ENCODE measurements at regions not wholly inside any gene's neighbourhood (a gene's known extent, or its start where the extent isn't known, plus 50 kb on each side); places are given as distances from the start of the nearest gene placed in this dataset.

DNA sequence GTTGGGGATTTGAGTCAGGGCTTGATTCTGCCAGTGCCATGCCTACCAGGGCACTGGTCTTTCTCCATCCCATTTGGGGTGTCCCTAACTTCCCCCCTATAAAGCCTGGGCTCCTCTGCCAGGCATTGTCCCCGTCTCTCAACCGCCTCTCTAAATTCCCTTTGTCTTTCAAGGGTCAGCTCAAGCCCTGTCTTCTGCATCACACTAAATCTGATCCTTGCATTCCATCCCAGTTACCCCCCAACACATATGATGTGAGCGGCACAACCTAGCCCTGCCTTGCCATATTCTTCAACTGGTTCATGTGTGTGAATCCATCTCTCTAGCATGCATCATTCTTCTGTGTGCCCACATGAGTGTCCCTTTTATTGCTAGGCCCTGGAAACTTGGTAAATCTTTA is 480.9 kb downstream of the ZNF536 start:
- H3K4me3 Mint-ChIP-seq, result no peak overlapping the region
- peaks cover 17% of the 10 kb centered on the region for H3K4me1 Mint-ChIP-seq
- H3K27me3 Mint-ChIP-seq (ENCODE audit: low read depth), result peaks cover 2% of the 10 kb centered on the region
- no peak for DNase-seq (ENCODE audit: low spot score in 2 of 2, unreplicated experiment in 2 of 2)
- no peaks in the 10 kb centered on the region for H3K36me3 Mint-ChIP-seq
- no peak overlapping the region for H3K27ac Mint-ChIP-seq
- TF ChIP-seq, protein P1, sequence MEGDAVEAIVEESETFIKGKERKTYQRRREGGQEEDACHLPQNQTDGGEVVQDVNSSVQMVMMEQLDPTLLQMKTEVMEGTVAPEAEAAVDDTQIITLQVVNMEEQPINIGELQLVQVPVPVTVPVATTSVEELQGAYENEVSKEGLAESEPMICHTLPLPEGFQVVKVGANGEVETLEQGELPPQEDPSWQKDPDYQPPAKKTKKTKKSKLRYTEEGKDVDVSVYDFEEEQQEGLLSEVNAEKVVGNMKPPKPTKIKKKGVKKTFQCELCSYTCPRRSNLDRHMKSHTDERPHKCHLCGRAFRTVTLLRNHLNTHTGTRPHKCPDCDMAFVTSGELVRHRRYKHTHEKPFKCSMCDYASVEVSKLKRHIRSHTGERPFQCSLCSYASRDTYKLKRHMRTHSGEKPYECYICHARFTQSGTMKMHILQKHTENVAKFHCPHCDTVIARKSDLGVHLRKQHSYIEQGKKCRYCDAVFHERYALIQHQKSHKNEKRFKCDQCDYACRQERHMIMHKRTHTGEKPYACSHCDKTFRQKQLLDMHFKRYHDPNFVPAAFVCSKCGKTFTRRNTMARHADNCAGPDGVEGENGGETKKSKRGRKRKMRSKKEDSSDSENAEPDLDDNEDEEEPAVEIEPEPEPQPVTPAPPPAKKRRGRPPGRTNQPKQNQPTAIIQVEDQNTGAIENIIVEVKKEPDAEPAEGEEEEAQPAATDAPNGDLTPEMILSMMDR (IDR thresholded peaks at IDR 0.05; ENCODE audit: unreplicated experiment), result no peak
- no peaks in the 10 kb centered on the region for H3K9me3 Mint-ChIP-seq

DNA sequence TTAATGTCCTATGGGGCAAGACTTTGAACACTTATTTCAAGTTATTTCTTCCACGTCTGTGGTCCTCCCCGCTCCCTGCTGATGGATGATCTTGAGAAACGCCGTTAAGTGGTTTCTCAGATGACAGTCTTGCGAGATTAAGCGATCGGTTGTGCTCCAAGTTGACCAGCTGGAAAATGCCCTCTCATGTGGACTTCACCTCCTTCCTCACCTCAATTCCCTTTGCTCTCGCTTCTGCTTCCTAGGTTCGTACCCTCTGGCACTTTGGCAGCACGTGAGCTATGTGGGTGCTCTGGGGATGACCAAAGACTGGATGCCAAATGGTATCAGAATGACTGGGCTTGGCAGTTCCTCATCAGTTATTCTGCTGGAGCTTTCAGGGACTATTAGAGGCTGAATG is 480.0 kb downstream of the ZNF536 start:
- H3K4me1 Mint-ChIP-seq, result peaks cover 17% of the 10 kb centered on the region
- no peaks in the 10 kb centered on the region for H3K9me3 Mint-ChIP-seq
- H3K36me3 Mint-ChIP-seq, result no peaks in the 10 kb centered on the region
- H3K4me3 Mint-ChIP-seq, result no peak overlapping the region
- peaks cover 2% of the 10 kb centered on the region for H3K27me3 Mint-ChIP-seq (ENCODE audit: low read depth)
- no peak overlapping the region for H3K27ac Mint-ChIP-seq
- DNase-seq (ENCODE audit: low spot score in 2 of 2, unreplicated experiment in 2 of 2), result no peak
- TF ChIP-seq, protein P1 (IDR thresholded peaks at IDR 0.05; ENCODE audit: unreplicated experiment), result no peak

DNA sequence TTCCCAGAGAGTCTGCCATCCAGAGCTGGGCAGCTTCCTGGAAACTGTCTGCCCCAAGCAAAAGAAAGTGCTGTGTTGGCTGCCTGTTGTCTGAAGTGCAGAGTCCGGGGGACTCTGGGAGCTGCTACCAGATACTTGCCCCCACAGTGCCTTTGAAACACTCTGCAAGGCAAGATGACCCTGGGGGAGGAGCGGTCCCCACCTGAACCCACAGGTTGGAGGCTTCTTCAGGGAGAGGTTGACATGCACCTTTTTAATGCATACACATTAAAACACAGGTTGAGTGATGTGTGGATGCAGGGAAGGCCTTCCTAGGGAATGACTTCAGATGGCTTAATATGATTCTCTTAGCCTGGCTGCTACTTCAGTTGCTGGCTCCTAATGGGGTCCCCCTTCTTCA is 479.5 kb downstream of the ZNF536 start:
- TF ChIP-seq, protein P1 (IDR thresholded peaks at IDR 0.05; ENCODE audit: unreplicated experiment), result no peak
- no peak overlapping the region for H3K27ac Mint-ChIP-seq
- peaks cover 17% of the 10 kb centered on the region for H3K4me1 Mint-ChIP-seq
- no peaks in the 10 kb centered on the region for H3K36me3 Mint-ChIP-seq
- peaks cover 2% of the 10 kb centered on the region for H3K27me3 Mint-ChIP-seq (ENCODE audit: low read depth)
- H3K9me3 Mint-ChIP-seq, result no peaks in the 10 kb centered on the region
- H3K4me3 Mint-ChIP-seq, result no peak overlapping the region
- no peak for DNase-seq (ENCODE audit: low spot score in 2 of 2, unreplicated experiment in 2 of 2)

DNA sequence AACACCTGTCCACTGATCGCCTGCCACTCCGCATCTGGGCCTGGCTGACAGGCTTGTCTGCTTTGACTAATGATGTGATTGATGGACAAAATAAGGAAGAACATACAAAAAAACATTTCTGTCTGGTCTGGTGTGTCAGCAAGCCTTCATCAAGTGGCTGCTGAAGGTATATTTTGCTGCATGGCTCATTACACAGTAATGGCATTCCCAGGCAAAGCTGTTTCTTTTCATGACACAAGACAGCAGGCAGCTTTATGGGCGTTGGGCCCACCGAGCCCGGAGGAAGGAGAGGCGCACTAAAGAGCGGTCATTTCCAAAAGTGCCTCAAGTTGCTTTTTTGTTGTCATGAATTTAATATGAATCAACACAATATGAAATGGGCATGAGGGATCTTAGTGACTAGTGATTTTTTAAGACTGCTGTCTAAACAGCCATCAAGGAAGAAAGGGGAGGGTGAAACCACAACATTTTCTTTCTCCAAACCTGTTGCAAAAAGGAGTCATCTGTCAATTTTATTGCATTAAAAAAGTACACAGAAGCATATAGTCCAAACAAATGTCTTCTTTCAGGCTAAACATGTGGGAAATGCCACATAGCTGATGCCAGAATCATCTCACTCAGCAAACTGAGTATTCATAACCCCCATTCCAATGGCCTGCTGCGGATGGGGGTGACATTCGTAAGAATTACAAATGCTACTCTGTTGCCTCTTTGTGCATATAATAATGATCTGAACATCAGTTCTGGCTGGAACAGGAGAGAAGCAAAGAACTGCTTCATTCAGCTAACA is 476.6 kb downstream of the ZNF536 start:
- no peaks in the 10 kb centered on the region for H3K36me3 Mint-ChIP-seq
- no peak overlapping the region for H3K4me3 Mint-ChIP-seq
- TF ChIP-seq, protein P1 (IDR thresholded peaks at IDR 0.05; ENCODE audit: unreplicated experiment), result no peak
- peaks cover 2% of the 10 kb centered on the region for H3K27me3 Mint-ChIP-seq (ENCODE audit: low read depth)
- DNase-seq (ENCODE audit: low spot score in 2 of 2, unreplicated experiment in 2 of 2), result no peak
- H3K4me1 Mint-ChIP-seq, result peaks cover 17% of the 10 kb centered on the region
- H3K27ac Mint-ChIP-seq, result no peak overlapping the region
- no peaks in the 10 kb centered on the region for H3K9me3 Mint-ChIP-seq

DNA sequence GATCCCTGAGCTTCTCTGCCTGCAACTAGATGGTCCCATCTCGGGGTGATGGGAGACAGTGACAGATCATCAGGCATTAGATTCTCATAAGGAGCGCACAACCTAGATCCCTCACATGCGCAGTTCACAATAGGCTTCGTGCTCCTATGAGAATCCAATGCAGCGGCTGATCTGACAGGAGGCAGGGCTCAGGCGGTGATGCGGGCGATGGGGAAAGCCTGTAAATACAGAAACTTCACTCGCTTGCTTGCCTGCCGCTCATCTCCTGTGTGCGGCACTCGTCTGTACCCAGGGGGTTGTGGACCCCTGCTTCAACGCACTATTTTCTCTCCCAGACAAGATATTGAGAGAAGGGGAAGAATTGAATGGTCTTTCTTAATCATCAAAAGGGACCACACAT is 473.9 kb downstream of the ZNF536 start:
- TF ChIP-seq, protein P1 (IDR thresholded peaks at IDR 0.05; ENCODE audit: unreplicated experiment), result no peak
- no peaks in the 10 kb centered on the region for H3K27me3 Mint-ChIP-seq (ENCODE audit: low read depth)
- no peak for DNase-seq (ENCODE audit: low spot score in 2 of 2, unreplicated experiment in 2 of 2)
- H3K36me3 Mint-ChIP-seq, result no peaks in the 10 kb centered on the region
- peaks cover 17% of the 10 kb centered on the region for H3K4me1 Mint-ChIP-seq
- H3K4me3 Mint-ChIP-seq, result no peak overlapping the region
- peaks cover 2% of the 10 kb centered on the region for H3K9me3 Mint-ChIP-seq
- no peak overlapping the region for H3K27ac Mint-ChIP-seq

Data from mesothelial cell of epicardium (in vitro differentiated cells).